ENCODE measurements at regions not wholly inside any gene's neighbourhood (a gene's known extent, or its start where the extent isn't known, plus 50 kb on each side); places are given as distances from the start of the nearest gene placed in this dataset.

GRCh38 chr7:22628112-22628511, 98.9 kb upstream of the IL6 start:
- no peak for TF ChIP-seq POLR2A (IDR thresholded peaks at IDR 0.05)
- TF ChIP-seq CTCF (IDR thresholded peaks at IDR 0.05), result no peak

All from ovary (tissue), 3 donors.